ENCODE measurements at regions not wholly inside any gene's neighbourhood (a gene's known extent, or its start where the extent isn't known, plus 50 kb on each side); places are given as distances from the start of the nearest gene placed in this dataset.
A peak's percentile ranks its signal among the peaks of the same experiment; 100 is the strongest.
"Not testable (repeated sequence)": the region's sequence is repeated elsewhere in the genome, so short reads cannot be mapped to it uniquely, and the experiment has no call there.

- no peak for DNase-seq
- TF ChIP-seq GATA1 (IDR thresholded peaks at IDR 0.05; ENCODE audit: low read depth, low read length) (no peak), POLR2A (IDR thresholded peaks at IDR 0.05; ENCODE audit: low read length) (no peak)
Measured at GRCh38 chr20:50453533-50454244, 56.5 kb upstream of the PTPN1 start.

- not testable (repeated sequence) for DNase-seq
Measured at GRCh38 chr20:50455245-50455644, 54.9 kb upstream of the PTPN1 start.

- DNase-seq: peak; percentile 26 to 50
- no peak for TF ChIP-seq GATA1 (IDR thresholded peaks at IDR 0.05; ENCODE audit: low read depth, low read length)
- no peak for TF ChIP-seq POLR2A (IDR thresholded peaks at IDR 0.05; ENCODE audit: low read length)
Measured at GRCh38 chr20:50455656-50456451, 54.3 kb upstream of the PTPN1 start.

GRCh38 chr20:50456452-50457324 is 53.5 kb upstream of the PTPN1 start:
- DNase-seq: peak in 1 of 2 experiments; percentile 15
- TF ChIP-seq GATA1 (IDR thresholded peaks at IDR 0.05; ENCODE audit: low read depth, low read length) (no peak), POLR2A (IDR thresholded peaks at IDR 0.05; ENCODE audit: low read length) (no peak)

- no peak for DNase-seq
- no peak for TF ChIP-seq POLR2A (IDR thresholded peaks at IDR 0.05; ENCODE audit: low read length)
- no peak for TF ChIP-seq GATA1 (IDR thresholded peaks at IDR 0.05; ENCODE audit: low read depth, low read length)
Measured at GRCh38 chr20:50459124-50459918, 50.9 kb upstream of the PTPN1 start.

GRCh38 chr20:50460115-50460607 is 50.0 kb upstream of the PTPN1 start:
- no peak for TF ChIP-seq GATA1 (IDR thresholded peaks at IDR 0.05; ENCODE audit: low read depth, low read length)
- TF ChIP-seq POLR2A (IDR thresholded peaks at IDR 0.05; ENCODE audit: low read length): no peak
- DNase-seq: no peak
